AG04450 (cell line): ENCODE measurements at regions not wholly inside any gene's neighbourhood (a gene's known extent, or its start where the extent isn't known, plus 50 kb on each side); places are given as distances from the start of the nearest gene placed in this dataset.

Experiments used
- CTCF ChIA-PET: fragments of 300-600, 350-600 bp; formaldehyde crosslinking; extraction: SDS; loops from one replicate; lab custom pipeline; 2022; ENCODE audit warnings: antibody characterized with exemption, inconsistent platforms; lab: Charles Lee
- POLR2A ChIA-PET: fragments of 350-600 bp; formaldehyde crosslinking; extraction: SDS; loops from one replicate; lab custom pipeline; 2021; ENCODE audit warnings: antibody characterized with exemption, inconsistent platforms; lab: Yijun Ruan, JAX
- DNase-seq: peaks from one replicate; pipeline ENCODE4 v3.0.0-alpha.2; 2011; ENCODE audit warnings: low read depth, low spot score
- H3K27ac ChIP-seq: one replicate; pipeline ENCODE4 v1.5.1; 2012; ENCODE audit warnings: low read depth, low read length, control low read depth
- H3K27me3 ChIP-seq: one replicate; pipeline ENCODE4 v1.6.0; 2012; ENCODE audit warnings: low read length; ENCODE audit not compliant: control insufficient read depth, insufficient read depth
- H3K4me3 ChIP-seq: 2 replicates; pipeline ENCODE4 v1.5.1; 2011; ENCODE audit warnings: mild to moderate bottlenecking, low read depth, low read length, control low read depth
- H3K9me3 ChIP-seq: 2 replicates; pipeline ENCODE4 v1.5.1; 2012; ENCODE audit warnings: low read length; ENCODE audit not compliant: control insufficient read depth, insufficient read depth
- TF ChIP-seq, protein P1 (sequence below): IDR thresholded peaks from 2 replicates; pipeline ENCODE4 v1.5.1; 2011; ENCODE audit warnings: low read depth, low read length, control low read depth, inconsistent platforms

- Histone ChIP-seq H3K27ac (no peak overlapping the region), H3K27me3 (no peaks in the 10 kb centered on the region), H3K4me3 (no peak overlapping the region), H3K9me3 (no peaks in the 10 kb centered on the region)
- CTCF ChIA-PET, result no interaction called here
- POLR2A ChIA-PET, result no interaction called here
- DNase-seq, result no peak
- TF ChIP-seq, protein P1, sequence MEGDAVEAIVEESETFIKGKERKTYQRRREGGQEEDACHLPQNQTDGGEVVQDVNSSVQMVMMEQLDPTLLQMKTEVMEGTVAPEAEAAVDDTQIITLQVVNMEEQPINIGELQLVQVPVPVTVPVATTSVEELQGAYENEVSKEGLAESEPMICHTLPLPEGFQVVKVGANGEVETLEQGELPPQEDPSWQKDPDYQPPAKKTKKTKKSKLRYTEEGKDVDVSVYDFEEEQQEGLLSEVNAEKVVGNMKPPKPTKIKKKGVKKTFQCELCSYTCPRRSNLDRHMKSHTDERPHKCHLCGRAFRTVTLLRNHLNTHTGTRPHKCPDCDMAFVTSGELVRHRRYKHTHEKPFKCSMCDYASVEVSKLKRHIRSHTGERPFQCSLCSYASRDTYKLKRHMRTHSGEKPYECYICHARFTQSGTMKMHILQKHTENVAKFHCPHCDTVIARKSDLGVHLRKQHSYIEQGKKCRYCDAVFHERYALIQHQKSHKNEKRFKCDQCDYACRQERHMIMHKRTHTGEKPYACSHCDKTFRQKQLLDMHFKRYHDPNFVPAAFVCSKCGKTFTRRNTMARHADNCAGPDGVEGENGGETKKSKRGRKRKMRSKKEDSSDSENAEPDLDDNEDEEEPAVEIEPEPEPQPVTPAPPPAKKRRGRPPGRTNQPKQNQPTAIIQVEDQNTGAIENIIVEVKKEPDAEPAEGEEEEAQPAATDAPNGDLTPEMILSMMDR, result no peak
Measured at GRCh38 chr12:76702946-76703345, 61.0 kb upstream of the ZDHHC17 start.

DNA sequence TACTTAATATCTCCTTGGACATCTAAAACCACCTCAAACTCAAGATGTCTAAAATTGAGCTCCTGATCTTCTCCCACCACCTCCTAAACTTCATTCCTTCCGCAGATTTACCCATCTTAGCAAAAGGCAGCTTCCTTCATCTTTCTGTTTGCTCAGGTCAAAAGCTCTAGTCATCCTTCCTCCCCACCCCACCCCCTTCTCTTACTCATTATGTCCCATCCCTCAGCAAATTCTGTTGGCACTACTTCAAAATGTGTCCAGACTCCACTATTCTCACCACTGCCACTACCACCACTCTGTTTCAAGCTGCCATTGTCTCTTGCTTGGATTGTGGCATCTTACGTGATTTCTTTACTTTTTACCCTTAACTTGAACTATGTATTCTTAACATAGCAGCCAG is 59.2 kb upstream of the ZDHHC17 start:
- POLR2A ChIA-PET, result no interaction called here
- Histone ChIP-seq H3K9me3 (no peaks in the 10 kb centered on the region), H3K4me3 (no peak overlapping the region), H3K27me3 (no peaks in the 10 kb centered on the region), H3K27ac (no peak overlapping the region)
- DNase-seq, result no peak
- CTCF ChIA-PET, result interaction anchor here (1.0 kb wide), 1 partner anchor 306 kb away, joined by 3 read pairs; no protein-coding TSS in a partner anchor
- TF ChIP-seq, protein P1, result no peak

DNA sequence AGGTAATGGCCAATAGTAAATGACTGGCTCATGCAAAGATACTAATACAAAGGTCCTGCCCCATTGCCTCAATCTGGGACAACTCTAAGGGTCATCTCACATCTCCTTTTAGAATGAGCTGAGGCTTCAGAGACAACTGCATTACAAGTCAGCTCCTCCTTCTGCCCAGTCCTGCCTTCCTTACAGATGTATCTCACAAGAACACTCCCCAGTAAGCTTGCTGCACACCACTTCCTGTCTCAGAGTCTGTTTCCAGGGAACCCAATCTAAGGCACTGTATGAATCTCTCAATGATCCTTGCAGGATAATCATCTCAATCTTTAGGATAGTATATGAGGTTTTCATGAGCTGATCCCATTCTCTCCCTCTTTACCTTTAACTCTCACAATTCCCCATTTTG is 57.8 kb upstream of the ZDHHC17 start:
- TF ChIP-seq, protein P1, result no peak
- DNase-seq, result no peak
- Histone ChIP-seq H3K4me3 (no peak overlapping the region), H3K27ac (no peak overlapping the region), H3K27me3 (no peaks in the 10 kb centered on the region), H3K9me3 (no peaks in the 10 kb centered on the region)
- CTCF ChIA-PET, result no interaction called here
- POLR2A ChIA-PET, result no interaction called here

GRCh38 chr12:76706761-76707160 is 57.2 kb upstream of the ZDHHC17 start:
- H3K4me3 ChIP-seq, result no peak overlapping the region
- TF ChIP-seq, protein P1, result no peak
- H3K27ac ChIP-seq, result no peak overlapping the region
- no peaks in the 10 kb centered on the region for H3K27me3 ChIP-seq
- H3K9me3 ChIP-seq, result no peaks in the 10 kb centered on the region
- POLR2A ChIA-PET, result no interaction called here
- CTCF ChIA-PET, result no interaction called here
- no peak for DNase-seq

GRCh38 chr12:76707772-76708171 is 56.1 kb upstream of the ZDHHC17 start:
- ChIA-PET CTCF (no interaction called here), POLR2A (no interaction called here)
- Histone ChIP-seq H3K27me3 (no peaks in the 10 kb centered on the region), H3K4me3 (no peak overlapping the region), H3K9me3 (no peaks in the 10 kb centered on the region), H3K27ac (no peak overlapping the region)
- TF ChIP-seq, protein P1, result no peak
- no peak for DNase-seq
